Esophagus muscularis mucosa (tissue), 4 donors: ENCODE measurements at regions not wholly inside any gene's neighbourhood (a gene's known extent, or its start where the extent isn't known, plus 50 kb on each side); places are given as distances from the start of the nearest gene placed in this dataset.

Source experiments
- EP300 ChIP-seq: sonication (generic); formaldehyde crosslinking; IDR thresholded peaks from one replicate; pipeline ENCODE4 v1.6.1; 2017; ENCODE audit warnings: antibody characterized with exemption
- POLR2AphosphoS5 ChIP-seq, 2 donors: sonication (generic); formaldehyde crosslinking; IDR thresholded peaks; one replicate each; pipeline ENCODE4 v1.6.1; 2017; ENCODE audit warnings: antibody characterized with exemption in 2 of 2
- TF ChIP-seq, protein P1 (sequence below), 3 experiments: fragments of 200-600 bp in 2 of 3; fragments of 450-650 bp in 1 of 3; sonication (generic) in 2 of 3; IDR thresholded peaks; one replicate each; pipeline ENCODE4 v1.5.1; 2017 to 2019; ENCODE audit warnings: antibody characterized with exemption in 3 of 3, mild to moderate bottlenecking in 2 of 3, moderate library complexity in 1 of 3

DNA sequence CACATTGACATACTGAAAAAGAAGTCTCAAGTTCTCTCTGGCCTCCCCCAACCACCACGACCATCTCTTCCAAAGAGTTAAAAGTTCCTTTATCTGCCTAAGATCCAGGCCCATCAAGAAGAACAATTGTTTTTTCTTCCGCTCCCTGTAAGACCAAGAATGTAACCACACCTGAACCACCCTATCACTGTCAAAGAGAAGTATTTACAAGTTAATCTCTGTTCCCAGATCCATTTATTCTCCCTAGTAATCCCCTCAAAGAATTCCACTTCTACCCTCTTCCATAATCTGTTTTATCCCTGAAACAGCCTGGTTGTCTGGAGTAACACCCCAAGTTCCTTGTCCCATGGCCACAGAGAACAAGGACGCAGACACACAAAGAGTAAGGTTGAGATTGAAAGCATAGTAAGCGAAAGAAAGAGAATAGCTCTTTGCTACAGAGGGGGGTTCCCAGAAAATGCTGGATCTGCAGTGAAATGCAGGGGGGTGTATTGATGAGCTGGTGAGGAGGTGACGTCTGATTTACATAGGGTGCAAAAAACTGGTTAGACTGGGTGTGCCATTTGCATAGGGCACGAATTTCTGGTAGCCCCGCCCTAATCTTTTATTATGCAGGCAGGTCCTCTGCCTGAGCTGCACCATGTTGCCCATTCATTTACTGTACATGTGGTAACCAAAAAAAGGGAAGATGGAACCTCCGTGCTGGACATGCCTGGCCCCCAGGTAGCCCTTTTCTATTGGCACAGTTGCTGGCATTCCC lies 122.0 kb downstream of the SKIDA1 start:
- TF ChIP-seq, protein P1, sequence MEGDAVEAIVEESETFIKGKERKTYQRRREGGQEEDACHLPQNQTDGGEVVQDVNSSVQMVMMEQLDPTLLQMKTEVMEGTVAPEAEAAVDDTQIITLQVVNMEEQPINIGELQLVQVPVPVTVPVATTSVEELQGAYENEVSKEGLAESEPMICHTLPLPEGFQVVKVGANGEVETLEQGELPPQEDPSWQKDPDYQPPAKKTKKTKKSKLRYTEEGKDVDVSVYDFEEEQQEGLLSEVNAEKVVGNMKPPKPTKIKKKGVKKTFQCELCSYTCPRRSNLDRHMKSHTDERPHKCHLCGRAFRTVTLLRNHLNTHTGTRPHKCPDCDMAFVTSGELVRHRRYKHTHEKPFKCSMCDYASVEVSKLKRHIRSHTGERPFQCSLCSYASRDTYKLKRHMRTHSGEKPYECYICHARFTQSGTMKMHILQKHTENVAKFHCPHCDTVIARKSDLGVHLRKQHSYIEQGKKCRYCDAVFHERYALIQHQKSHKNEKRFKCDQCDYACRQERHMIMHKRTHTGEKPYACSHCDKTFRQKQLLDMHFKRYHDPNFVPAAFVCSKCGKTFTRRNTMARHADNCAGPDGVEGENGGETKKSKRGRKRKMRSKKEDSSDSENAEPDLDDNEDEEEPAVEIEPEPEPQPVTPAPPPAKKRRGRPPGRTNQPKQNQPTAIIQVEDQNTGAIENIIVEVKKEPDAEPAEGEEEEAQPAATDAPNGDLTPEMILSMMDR (IDR thresholded peaks at IDR 0.05), result no peak
- TF ChIP-seq POLR2AphosphoS5 (IDR thresholded peaks at IDR 0.05) (no peak), EP300 (no peak)
